Left forelimb (tissue), 1 donor: ENCODE measurements at regions not wholly inside any gene's neighbourhood (a gene's known extent, or its start where the extent isn't known, plus 50 kb on each side); places are given as distances from the start of the nearest gene placed in this dataset.
"Not testable (repeated sequence)": the region's sequence is repeated elsewhere in the genome, so short reads cannot be mapped to it uniquely, and the experiment has no call there.

ENCODE experiments used
- DNase-seq: peaks from one replicate; pipeline ENCODE4 v3.0.0-alpha.2; 2018; ENCODE audit warnings: low spot score

DNA sequence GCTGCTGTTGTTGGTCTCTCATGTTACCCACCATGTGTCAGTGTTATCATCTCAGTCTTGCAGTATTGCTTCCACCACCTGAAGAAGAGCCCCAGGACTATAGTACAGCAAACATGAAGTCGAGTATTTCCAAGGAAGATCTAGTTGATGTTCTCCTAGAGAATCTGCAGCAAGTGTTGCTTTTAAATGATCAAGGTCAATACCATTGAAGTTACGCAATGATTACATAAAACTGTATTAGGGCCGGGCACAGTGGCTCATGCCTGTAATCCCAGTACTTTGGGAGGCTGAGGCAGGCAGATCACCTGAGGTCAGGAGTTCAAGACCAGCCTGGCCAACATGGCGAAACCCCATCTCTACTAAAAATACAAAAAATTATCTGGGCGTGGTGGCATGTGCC is 173.9 kb downstream of the TJP1 start:
- DNase-seq: not testable (repeated sequence)

DNA sequence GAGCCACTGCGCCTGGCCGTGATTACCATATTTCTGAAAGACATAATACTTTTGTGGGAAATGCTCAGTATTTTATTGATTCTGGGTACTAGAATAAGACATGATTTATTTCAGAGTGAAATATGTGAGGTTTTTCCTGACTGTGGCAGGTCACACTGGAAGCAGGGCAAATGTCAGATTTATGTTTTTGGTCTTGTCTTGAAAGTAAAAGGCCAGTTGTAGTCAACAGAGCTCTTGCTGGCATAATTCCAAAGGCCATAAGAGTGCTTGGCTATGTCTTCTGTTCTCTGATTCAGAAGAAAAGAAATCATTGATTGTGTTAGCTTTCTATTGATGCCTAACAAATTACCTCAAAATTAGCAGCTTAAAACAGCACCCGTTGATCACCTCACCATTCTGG is 176.4 kb downstream of the TJP1 start:
- no peak for DNase-seq

DNA sequence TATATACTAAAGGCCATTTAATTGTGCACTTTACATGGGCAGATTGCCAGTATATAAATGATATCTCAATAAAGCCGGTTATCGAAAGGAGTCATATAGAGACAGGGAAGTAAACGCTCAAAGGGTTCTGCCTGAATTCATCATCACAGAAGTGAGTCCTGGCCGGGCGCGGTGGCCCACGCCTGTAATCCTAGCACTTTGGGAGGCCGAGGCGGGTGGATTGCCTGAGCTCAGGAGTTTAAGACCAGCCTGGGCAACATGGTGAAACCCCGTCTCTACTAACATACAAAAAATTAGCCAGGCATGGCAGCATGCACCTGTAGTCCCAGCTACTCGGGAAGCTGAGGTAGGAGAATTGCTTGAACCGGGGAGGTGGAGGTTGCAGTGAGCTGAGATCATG is 177.9 kb downstream of the TJP1 start:
- not testable (repeated sequence) for DNase-seq

GRCh38 chr15:29638781-29639180 is 183.5 kb downstream of the TJP1 start:
- DNase-seq: no peak

DNA sequence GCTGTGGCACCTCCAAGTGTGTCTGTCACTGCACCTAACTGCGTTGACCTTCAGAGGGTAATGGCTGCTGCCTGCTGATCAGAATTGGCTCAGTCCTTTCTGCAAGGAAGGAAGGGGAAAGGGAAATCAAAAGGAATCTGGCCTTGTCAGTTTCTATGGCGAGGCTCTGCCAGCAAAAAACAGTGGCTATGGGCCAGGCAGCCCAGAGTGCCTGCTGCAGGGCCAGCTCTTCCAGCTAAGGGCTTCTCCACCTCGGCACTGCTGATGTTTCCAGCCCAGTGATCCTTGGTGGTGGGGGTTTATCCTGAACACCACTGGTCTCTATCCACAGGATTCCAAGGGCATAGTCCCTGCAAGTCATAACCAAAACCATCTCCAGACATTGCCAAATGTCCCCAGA is 184.3 kb downstream of the TJP1 start:
- no peak for DNase-seq

DNA sequence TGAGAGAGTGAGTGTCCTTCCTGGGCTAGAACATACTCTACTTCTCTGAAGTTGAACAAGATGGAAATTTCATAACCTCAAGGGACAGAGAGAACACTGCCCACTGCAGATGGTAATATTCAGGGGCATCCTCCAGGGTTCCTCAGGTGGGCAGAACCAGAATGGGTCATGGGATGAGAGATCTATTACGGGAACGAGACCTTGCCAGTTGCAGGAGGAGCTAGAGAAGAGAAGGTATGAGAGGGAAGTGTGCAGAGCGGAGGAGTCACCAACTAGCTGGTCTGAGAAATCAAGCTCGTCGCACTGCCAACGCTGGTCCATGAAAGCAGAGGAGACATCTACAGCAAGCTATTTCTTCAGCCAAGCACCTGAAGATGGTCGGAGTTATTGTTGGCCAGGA is 184.7 kb downstream of the TJP1 start:
- DNase-seq: no peak

DNA sequence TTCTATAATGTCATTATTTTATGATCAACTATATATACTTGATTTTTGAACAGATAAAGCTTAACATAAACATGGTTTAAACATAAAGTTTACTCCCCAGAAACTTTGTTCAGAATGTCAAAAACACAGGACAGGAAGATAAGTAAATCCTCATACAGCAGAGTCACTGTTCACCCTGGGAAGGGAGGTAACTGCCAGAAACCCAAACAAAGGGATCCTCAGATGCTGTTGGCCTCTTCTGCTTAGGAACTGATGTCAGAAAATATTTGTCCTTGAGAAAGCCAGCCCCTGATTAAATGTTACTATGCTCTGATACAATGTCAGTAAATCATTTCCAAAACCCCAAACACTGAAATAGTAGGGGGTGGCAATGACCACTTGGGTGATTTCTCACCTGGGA is 185.3 kb downstream of the TJP1 start:
- no peak for DNase-seq

DNA sequence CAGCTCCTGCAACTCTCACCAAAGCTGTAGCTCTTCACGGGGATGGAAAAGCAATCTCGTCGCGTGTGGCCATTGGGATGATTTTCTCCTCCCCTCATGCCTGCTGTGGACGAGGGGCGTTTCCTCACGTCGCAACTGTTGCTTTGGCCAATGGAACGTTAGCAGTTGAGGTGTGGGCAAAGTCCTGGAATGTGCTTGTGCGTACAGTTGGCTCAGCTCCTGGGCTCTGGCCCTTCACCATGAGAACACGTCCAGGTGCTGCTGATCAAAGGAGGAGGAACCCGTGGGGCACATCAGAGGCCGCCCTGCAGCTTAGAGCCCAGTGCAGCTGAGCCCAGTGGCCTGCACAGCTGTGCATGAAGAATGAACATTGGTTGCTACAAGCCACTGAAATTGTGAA is 186.1 kb downstream of the TJP1 start:
- no peak for DNase-seq

GRCh38 chr15:29635513-29636098 is 186.7 kb downstream of the TJP1 start:
- no peak for DNase-seq

DNA sequence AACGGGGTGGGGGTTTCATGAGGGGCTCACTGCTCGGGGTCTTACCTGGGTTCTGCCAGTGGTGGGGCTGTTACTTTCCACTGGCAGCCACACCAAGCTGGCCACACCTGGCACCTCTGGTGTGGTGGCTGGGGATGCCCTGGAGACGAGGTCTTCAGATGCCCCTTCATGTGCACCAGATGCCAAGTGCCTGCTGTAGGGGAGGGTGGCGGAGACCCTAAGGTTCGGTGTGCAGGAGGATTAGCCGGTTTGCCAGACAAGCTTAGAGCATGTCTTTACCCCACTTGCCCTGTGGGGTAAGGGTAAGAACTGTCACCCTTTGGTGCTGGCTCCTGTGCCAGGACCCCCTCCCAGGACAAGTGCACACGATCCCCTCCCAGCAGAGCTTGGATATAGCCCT is 188.3 kb downstream of the TJP1 start:
- DNase-seq: no peak

- DNase-seq: no peak
These were observed 189.4 kb downstream of the TJP1 start for GRCh38 chr15:29632671-29633406.

DNA sequence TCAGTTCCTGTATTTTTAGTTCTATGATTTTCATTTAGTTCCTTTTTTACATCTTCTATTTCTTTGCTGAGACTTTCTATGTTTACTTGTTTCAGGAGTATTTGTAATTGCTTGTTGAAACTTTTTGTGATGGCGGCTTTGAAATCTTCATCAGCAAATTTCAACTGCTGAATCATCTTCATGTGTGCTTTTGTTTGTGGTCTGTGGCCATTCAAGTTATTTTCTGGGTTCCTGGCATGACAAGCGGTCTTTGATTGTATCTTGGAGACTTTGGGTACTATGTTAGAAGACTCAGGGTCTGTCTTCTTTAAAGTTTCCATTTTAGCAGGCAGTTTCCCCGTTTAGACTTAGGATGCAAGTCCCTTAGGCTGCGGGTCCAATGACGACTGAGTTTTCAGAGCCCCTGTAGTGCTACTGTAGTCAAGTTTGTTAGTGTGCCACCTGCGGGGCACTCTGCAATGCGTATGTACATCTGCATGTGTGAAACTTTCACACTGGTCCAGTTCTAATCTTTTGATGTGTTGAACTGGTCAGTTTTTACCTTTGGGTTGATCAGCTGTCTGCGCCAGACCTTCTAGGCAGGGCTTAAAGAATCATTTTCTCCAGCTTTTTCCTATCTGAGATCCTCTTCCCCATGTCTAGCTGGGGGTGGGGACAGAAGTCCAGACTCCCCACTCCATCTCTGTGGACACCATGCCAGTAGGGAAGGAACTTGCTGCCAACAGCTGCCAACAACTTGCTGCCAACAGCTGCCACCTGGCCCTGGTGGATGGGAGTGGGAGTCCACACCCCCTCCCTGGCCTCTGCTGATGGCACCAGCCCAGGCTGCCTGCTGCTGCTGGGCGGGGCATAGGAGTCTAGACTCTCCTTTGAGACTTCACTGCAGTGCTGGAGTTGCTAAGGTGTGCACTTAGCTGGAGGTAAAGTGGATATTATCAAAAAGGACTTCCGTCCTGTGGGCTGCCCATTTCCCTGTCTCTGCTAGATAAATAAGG is 190.9 kb downstream of the TJP1 start:
- peak; percentile 78 for DNase-seq

GRCh38 chr15:29624271-29624670 is 198.0 kb downstream of the TJP1 start:
- no peak for DNase-seq

DNA sequence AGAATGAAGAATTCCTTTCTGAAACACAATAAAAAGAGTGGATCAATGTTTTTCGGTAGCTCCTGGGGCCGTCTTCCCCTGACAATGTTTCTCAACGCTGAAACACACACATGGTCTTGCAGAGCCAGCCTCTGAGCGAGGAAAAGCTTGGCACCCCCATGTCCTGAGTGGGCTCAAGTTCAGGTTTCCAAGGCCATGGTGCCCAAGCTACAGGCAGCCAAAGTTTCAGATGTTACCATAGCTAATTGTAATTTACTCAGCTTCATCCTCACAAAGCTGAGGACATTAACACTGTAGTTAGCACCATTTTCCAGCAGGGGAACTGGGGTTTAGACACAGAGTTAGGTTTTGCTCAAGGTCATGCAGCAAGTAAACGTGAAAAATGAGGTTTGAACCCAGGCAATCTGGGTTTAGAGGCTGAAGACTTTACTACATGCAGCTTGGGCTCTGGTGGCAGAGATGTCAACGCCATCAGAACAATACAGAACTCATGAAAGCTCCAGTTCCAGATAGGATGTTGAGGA is 199.1 kb downstream of the TJP1 start:
- DNase-seq: no peak

GRCh38 chr15:29622637-29623036 is 199.6 kb downstream of the TJP1 start:
- no peak for DNase-seq

DNA sequence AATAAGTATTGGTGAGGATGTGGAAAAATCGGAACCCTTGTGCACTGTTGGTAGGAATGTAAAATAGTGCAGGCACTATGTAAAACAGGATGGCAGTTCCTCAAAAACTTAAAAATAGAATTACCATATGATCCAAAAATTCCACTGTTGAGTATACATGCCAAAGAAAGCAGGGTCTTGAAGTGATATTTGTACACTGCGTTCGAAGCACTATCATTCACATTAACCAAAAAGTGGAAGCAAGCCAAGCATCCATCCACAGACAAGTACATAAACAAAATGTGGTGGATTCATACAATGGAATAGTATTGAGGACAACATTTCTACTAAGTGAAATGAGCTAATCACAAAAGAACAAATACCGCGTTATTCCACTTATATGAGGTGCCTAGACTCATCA is 200.7 kb downstream of the TJP1 start:
- no peak for DNase-seq

DNA sequence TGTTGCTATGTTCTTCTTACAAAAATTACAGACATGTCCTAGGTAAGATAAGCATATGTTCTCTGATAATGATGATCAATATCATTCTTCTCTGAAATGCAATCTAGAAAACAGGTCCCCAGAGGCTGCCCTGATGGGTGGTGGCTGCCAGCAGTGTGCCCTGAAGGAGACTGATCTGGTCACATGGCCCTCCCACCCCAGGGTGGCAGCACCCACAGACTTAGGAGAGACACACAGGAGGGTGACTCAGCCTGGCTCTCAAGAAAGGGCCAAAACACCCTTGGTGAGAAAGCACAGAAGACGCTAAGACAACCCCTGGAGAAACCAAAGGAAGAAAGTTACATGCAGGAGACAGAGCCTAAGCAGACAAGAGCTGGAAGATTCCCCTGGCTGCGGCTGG is 203.7 kb downstream of the TJP1 start:
- DNase-seq: no peak

DNA sequence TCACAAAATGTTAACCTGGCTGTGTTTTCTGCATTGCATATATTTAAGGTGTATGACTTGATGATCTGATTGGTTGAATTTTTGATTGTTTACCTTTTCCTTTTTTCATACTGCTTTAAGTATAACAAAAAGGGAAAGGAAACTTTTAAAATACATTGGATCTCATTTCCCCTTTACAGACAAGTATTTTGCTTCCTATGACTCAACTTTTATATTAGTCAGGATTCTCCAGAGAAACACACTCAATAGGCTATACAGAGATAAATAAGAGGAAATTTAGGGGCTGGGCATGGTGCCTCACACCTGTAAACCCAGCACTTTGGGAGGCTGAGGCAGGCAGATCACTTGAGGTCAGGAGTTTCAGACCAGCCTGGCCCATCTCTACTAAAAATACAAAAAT is 205.8 kb downstream of the TJP1 start:
- DNase-seq: no peak

DNA sequence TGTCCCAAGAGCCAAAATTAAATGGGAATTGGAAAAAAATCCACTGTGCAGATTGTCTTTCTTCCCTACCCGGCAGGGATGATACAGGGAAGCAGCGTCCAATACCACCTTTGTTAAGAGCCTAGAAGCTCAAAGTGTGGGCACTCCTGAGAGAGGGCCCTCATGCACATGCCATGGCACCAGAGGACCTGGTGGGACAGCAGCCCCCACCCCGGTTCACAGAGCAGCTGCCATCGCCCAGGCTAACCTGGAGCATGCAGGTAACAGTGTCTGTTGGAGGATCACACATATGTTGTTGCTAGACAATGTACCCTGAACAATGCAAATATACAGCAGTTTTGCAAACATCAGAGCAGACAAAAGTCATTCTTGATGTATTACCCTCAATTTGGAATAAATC is 206.5 kb downstream of the TJP1 start:
- no peak for DNase-seq

DNA sequence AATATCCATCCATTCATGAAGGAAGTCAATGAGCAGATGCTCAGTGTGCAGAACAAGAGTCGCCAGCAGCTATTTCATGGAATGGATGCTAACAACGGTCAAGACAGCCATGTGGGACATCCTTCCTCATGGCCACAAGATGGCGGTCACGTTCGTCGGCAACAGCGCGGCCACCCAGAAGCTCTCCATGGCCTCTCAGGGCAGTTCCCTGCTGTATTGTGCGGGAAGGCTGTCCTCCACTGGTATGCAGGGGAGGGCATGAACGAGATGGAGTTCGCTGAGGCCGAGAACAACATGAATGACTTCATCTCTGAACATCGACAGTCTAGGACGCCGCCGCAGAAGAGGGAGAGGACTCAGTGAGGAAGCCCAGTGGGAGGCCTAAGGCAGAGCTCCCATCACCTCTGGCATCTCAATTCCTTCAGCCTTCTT is 208.3 kb downstream of the TJP1 start:
- DNase-seq: no peak

DNA sequence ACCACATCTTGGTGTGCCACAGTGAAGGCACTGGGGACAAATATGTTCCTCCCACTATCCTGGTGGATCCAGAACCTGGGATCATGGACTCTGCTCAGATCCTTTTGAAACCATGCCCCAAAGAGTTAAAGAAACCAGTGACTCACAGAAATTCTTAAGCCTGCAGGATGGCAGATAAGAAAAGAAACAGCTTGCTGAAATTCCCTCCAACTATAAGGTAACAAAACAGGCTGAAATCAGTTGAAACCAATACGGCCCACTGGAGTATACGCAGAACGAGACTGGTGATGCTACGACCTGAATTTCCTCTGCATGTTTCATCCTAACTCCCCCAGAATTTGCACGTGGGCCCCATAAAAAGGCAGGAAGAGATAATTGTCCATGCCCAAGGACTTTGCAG is 209.6 kb downstream of the TJP1 start:
- no peak for DNase-seq

DNA sequence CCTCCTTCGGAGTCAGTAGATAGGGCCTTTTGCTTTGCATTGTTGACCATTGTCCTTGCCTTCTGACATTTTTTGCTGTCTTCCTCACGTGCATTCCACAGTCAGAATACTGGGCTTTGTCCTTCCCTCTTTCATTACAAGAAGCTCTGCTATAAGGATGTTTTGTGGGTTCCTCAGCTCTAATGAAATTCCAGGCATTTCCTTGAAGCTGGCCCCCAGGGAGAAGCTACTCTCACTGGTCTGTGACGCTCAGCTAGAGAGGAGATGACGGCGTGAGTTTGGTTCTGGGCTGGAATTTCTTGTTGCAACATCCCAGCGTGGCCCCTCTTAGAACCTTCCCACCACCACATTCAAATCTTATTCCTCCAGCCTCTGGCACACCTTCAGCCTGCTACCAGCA is 210.2 kb downstream of the TJP1 start:
- no peak for DNase-seq

DNA sequence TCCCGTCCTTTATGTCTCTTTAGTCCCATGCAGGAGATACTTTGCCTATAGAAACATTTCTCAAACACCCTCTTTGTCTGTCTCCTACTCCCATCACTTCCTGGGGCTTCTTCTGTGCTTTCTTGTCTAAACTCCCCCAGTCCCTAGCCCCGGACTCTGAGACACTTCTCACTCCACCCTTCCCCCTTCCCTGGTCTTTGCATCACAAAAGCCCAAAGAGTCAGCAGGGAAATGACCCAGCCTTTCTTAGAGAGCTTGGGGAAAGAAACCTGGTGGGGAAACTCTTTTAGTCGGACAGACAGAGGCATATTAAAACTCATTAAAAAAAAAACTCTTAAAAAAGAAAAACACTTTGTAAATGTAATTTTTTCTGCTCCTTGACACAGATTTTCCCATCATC is 211.2 kb downstream of the TJP1 start:
- DNase-seq: no peak
